ENCODE measurements at regions not wholly inside any gene's neighbourhood (a gene's known extent, or its start where the extent isn't known, plus 50 kb on each side); places are given as distances from the start of the nearest gene placed in this dataset.

GRCh38 chr3:21024563-21024962, 726.4 kb downstream of the ZNF385D start:
- H3K36me3 ChIP-seq (ENCODE audit: insufficient read depth) = no peaks in the 10 kb centered on the region
- no peaks in the 10 kb centered on the region for H3F3A ChIP-seq (replicated peaks; ENCODE audit: low read depth)
- no peak overlapping the region for H3K4me2 ChIP-seq
- H3K4me3 Mint-ChIP-seq = no peak overlapping the region
- H3K27ac Mint-ChIP-seq = no peak overlapping the region
- H3K4me3 ChIP-seq = no peak overlapping the region
- no peak overlapping the region for H3K27ac ChIP-seq (ENCODE audit: low read depth)
- H2AFZ ChIP-seq = no peak overlapping the region
- H3K36me3 Mint-ChIP-seq (ENCODE audit: low read depth) = no peaks in the 10 kb centered on the region
- ATAC-seq = no peak
- no peaks in the 10 kb centered on the region for H3K4me1 ChIP-seq (ENCODE audit: insufficient read depth)
- no peaks in the 10 kb centered on the region for H3K79me2 ChIP-seq (replicated peaks; ENCODE audit: insufficient read depth)
- no peak for TF ChIP-seq STAT1 (IDR thresholded peaks at IDR 0.05; ENCODE audit: unreplicated experiment)
- TF ChIP-seq ETS1 (IDR thresholded peaks at IDR 0.05) = no peak
- no peak for TF ChIP-seq REST (IDR thresholded peaks at IDR 0.05; ENCODE audit: unreplicated experiment)
- TF ChIP-seq ZNF331 (CRISPR knock-in tag; IDR thresholded peaks at IDR 0.05; ENCODE audit: low read depth) = no peak
- no peak for TF ChIP-seq NANOG (IDR thresholded peaks at IDR 0.05; ENCODE audit: borderline replicate concordance)
- peaks cover 4% of the 10 kb centered on the region for H3K4me1 Mint-ChIP-seq
- no peaks in the 10 kb centered on the region for H3K9me3 Mint-ChIP-seq
- no peaks in the 10 kb centered on the region for H3K9me2 ChIP-seq (ENCODE audit: insufficient read depth)
- DNase-seq (ENCODE audit: low spot score) = no peak
- H4K20me1 ChIP-seq (replicated peaks; ENCODE audit: insufficient read depth) = no peaks in the 10 kb centered on the region
- H3K27me3 ChIP-seq (ENCODE audit: insufficient read depth) = no peaks in the 10 kb centered on the region
- no peaks in the 10 kb centered on the region for H3K27me3 Mint-ChIP-seq (ENCODE audit: insufficient read depth, low read depth, poor library complexity)

DNA sequence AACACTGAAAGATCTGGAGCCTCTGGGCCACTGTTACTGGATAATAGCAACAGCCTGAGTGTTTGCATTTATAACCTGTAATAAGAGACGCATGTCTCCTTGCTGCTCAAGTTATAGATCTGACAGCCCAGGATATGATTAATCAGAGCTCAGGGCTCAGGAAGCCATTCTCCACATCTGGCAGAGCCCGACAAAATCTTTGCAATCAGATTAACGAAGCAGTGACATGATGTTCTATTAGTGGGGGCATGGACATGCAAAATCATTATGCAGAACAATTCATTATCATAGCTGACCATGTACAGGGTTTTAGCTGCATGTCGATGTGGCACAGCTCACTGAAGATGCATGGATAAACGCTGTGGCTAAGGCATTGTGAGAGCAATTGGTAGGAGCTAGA, 730.3 kb downstream of the ZNF385D start:
- no peaks in the 10 kb centered on the region for H4K20me1 ChIP-seq (replicated peaks; ENCODE audit: insufficient read depth)
- DNase-seq (ENCODE audit: low spot score) (no peak), ATAC-seq (no peak)
- no peaks in the 10 kb centered on the region for H3K9me2 ChIP-seq (ENCODE audit: insufficient read depth)
- H3K36me3 Mint-ChIP-seq (ENCODE audit: low read depth) = peaks cover 3% of the 10 kb centered on the region; the same call in 1 of the 3 replicates
- no peak overlapping the region for H3K4me3 Mint-ChIP-seq
- H3K27ac Mint-ChIP-seq = no peak overlapping the region
- H3K79me2 ChIP-seq (replicated peaks; ENCODE audit: insufficient read depth) = no peaks in the 10 kb centered on the region
- H3K4me2 ChIP-seq = no peak overlapping the region
- H3K27me3 ChIP-seq (ENCODE audit: insufficient read depth) = no peaks in the 10 kb centered on the region
- H2AFZ ChIP-seq = no peak overlapping the region
- H3K36me3 ChIP-seq (ENCODE audit: insufficient read depth) = no peaks in the 10 kb centered on the region
- peaks cover 12% of the 10 kb centered on the region for H3K4me1 Mint-ChIP-seq
- no peaks in the 10 kb centered on the region for H3K4me1 ChIP-seq (ENCODE audit: insufficient read depth)
- H3K27ac ChIP-seq (ENCODE audit: low read depth) = no peak overlapping the region
- no peak overlapping the region for H3K4me3 ChIP-seq
- no peaks in the 10 kb centered on the region for H3F3A ChIP-seq (replicated peaks; ENCODE audit: low read depth)
- peaks cover 7% of the 10 kb centered on the region for H3K27me3 Mint-ChIP-seq (ENCODE audit: insufficient read depth, low read depth, poor library complexity)
- peaks cover 7% of the 10 kb centered on the region; the same call in 1 of the 3 replicates for H3K9me3 Mint-ChIP-seq
- TF ChIP-seq POLR2AphosphoS5 (IDR thresholded peaks at IDR 0.05; ENCODE audit: low read depth) = no peak
- no peak for TF ChIP-seq CTCF (conservative IDR thresholded peaks at IDR 0.05; ENCODE audit: low read depth in 2 of 2)
- TF ChIP-seq JUNB (IDR thresholded peaks at IDR 0.05; ENCODE audit: unreplicated experiment) = no peak
- TF ChIP-seq EZH2phosphoT487 (IDR thresholded peaks at IDR 0.05; ENCODE audit: unreplicated experiment) = no peak
- no peak for TF ChIP-seq NANOG (IDR thresholded peaks at IDR 0.05; ENCODE audit: borderline replicate concordance)
- no peak for TF ChIP-seq ZNF331 (CRISPR knock-in tag; IDR thresholded peaks at IDR 0.05; ENCODE audit: low read depth)
- TF ChIP-seq EZH2 (IDR thresholded peaks at IDR 0.05; ENCODE audit: low read depth, unreplicated experiment) = no peak
- TF ChIP-seq ZNF114 (CRISPR knock-in tag; IDR thresholded peaks at IDR 0.05) = no peak
